OCI-LY1 (cell line): ENCODE measurements at regions not wholly inside any gene's neighbourhood (a gene's known extent, or its start where the extent isn't known, plus 50 kb on each side); places are given as distances from the start of the nearest gene placed in this dataset.

ENCODE experiments used
- H2AFZ ChIP-seq: fragments of 200-600 bp; sonication (generic), shearing (Covaris generic); 2 replicates; pipeline ENCODE4 v1.6.0; 2014; ENCODE audit warnings: antibody characterized with exemption, mild to moderate bottlenecking, low read length
- H3F3A ChIP-seq: fragments of 200-600 bp; sonication (generic), shearing (Covaris generic); 2 replicates; pipeline ENCODE4 v1.6.0; 2014; ENCODE audit warnings: mild to moderate bottlenecking, antibody characterized with exemption, low read length, moderate library complexity; ENCODE audit not compliant: insufficient read depth
- H3K27ac ChIP-seq: fragments of 200-600 bp; sonication (generic); 2 replicates; pipeline ENCODE4 v1.5.1; 2014; ENCODE audit warnings: low read length, mixed run types, mild to moderate bottlenecking, low read depth; ENCODE audit not compliant: poor library complexity, severe bottlenecking
- H3K27me3 ChIP-seq: fragments of 200-600 bp; sonication (generic); 2 replicates; pipeline ENCODE4 v1.6.0; 2014; ENCODE audit warnings: antibody characterized with exemption, mild to moderate bottlenecking, low read length, moderate library complexity; ENCODE audit not compliant: insufficient read depth
- H3K36me3 ChIP-seq: fragments of 200-600 bp; sonication (generic); 2 replicates; pipeline ENCODE4 v1.6.1; 2014; ENCODE audit warnings: mild to moderate bottlenecking, antibody characterized with exemption, low read length, moderate library complexity, mixed read lengths; ENCODE audit not compliant: insufficient read depth
- H3K4me1 ChIP-seq: fragments of 200-600 bp; sonication (generic); 2 replicates; pipeline ENCODE4 v1.5.1; 2014; ENCODE audit warnings: mild to moderate bottlenecking, low read length, moderate library complexity; ENCODE audit not compliant: insufficient read depth, severe bottlenecking
- H3K4me2 ChIP-seq: fragments of 200-600 bp; sonication (generic), shearing (Covaris generic); 2 replicates; pipeline ENCODE4 v1.6.1; 2014; ENCODE audit warnings: low read length
- H3K4me3 ChIP-seq: fragments of 200-600 bp; sonication (generic); 2 replicates; pipeline ENCODE4 v1.5.1; 2014; ENCODE audit warnings: low read length, low read depth, mild to moderate bottlenecking, mixed read lengths; ENCODE audit not compliant: poor library complexity, severe bottlenecking
- H3K79me2 ChIP-seq: fragments of 200-600 bp; shearing (Covaris generic); 2 replicates; pipeline ENCODE4 v1.6.1; 2016; ENCODE audit warnings: mixed run types, low read length, mixed read lengths; ENCODE audit not compliant: insufficient read depth
- H3K9ac ChIP-seq: fragments of 200-600 bp; sonication (generic), shearing (Covaris generic); 2 replicates; pipeline ENCODE4 v1.6.1; 2014; ENCODE audit warnings: mild to moderate bottlenecking, low read length, mixed read lengths
- H3K9me2 ChIP-seq: fragments of 200-600 bp; sonication (generic), shearing (Covaris generic); 2 replicates; pipeline ENCODE4 v1.6.1; 2014; ENCODE audit warnings: low read depth, mild to moderate bottlenecking, low read length, mixed read lengths
- H3K9me3 ChIP-seq: fragments of 200-600 bp; shearing (Covaris generic); 2 replicates; pipeline ENCODE4 v1.6.1; 2014; ENCODE audit warnings: low read length, mixed read lengths
- H4K20me1 ChIP-seq: fragments of 200-600 bp; sonication (generic), shearing (Covaris generic); 2 replicates; pipeline ENCODE4 v1.6.0; 2016; ENCODE audit warnings: mild to moderate bottlenecking, low read length; ENCODE audit not compliant: insufficient read depth
- CTCF ChIP-seq: fragments of 200-600 bp; sonication (generic), shearing (Covaris generic); IDR thresholded peaks from 2 replicates; pipeline ENCODE4 v1.5.1; 2017; ENCODE audit warnings: mild to moderate bottlenecking, antibody characterized with exemption, low read length, moderate library complexity, mixed read lengths
- EZH2 ChIP-seq: fragments of 200-600 bp; sonication (generic), shearing (Covaris generic); IDR thresholded peaks from 2 replicates; pipeline ENCODE4 v1.8.0; 2017; ENCODE audit warnings: borderline replicate concordance, mixed run types, mild to moderate bottlenecking, antibody characterized with exemption, low read length, moderate library complexity, mixed read lengths

- Histone ChIP-seq H3K9me2 (no peaks in the 10 kb centered on the region), H3K4me1 (no peaks in the 10 kb centered on the region), H4K20me1 (no peaks in the 10 kb centered on the region), H3F3A (no peaks in the 10 kb centered on the region), H3K36me3 (no peaks in the 10 kb centered on the region), H3K9ac (no peak overlapping the region), H3K27ac (no peak overlapping the region), H3K9me3 (no peaks in the 10 kb centered on the region), H3K79me2 (no peaks in the 10 kb centered on the region), H3K27me3 (no peaks in the 10 kb centered on the region), H2AFZ (no peak overlapping the region), H3K4me3 (no peak overlapping the region), H3K4me2 (no peak overlapping the region)
- no peak for TF ChIP-seq EZH2
- no peak for TF ChIP-seq CTCF
These were observed 88.1 kb upstream of the ZNF81 start for GRCh38 chrX:47748576-47748975.

GRCh38 chrX:47746446-47746845 lies 87.5 kb upstream of the UXT start:
- no peak overlapping the region for H3K4me3 ChIP-seq
- no peaks in the 10 kb centered on the region for H3K79me2 ChIP-seq
- no peaks in the 10 kb centered on the region for H3K4me1 ChIP-seq
- no peaks in the 10 kb centered on the region for H3K27me3 ChIP-seq
- H3K9me2 ChIP-seq: no peaks in the 10 kb centered on the region
- no peak overlapping the region for H3K9ac ChIP-seq
- no peak overlapping the region for H2AFZ ChIP-seq
- no peaks in the 10 kb centered on the region for H3K9me3 ChIP-seq
- H3F3A ChIP-seq: no peaks in the 10 kb centered on the region
- H3K27ac ChIP-seq: no peak overlapping the region
- no peak for TF ChIP-seq CTCF
- TF ChIP-seq EZH2: no peak
- no peaks in the 10 kb centered on the region for H3K36me3 ChIP-seq
- H4K20me1 ChIP-seq: no peaks in the 10 kb centered on the region
- no peak overlapping the region for H3K4me2 ChIP-seq

GRCh38 chrX:47745416-47745815 lies 86.4 kb upstream of the UXT start:
- no peak overlapping the region for H2AFZ ChIP-seq
- no peaks in the 10 kb centered on the region for H3K36me3 ChIP-seq
- no peaks in the 10 kb centered on the region for H3K79me2 ChIP-seq
- TF ChIP-seq CTCF: no peak
- no peak for TF ChIP-seq EZH2
- H4K20me1 ChIP-seq: no peaks in the 10 kb centered on the region
- H3K4me3 ChIP-seq: no peak overlapping the region
- no peak overlapping the region for H3K9ac ChIP-seq
- H3K27me3 ChIP-seq: no peaks in the 10 kb centered on the region
- H3F3A ChIP-seq: no peaks in the 10 kb centered on the region
- no peaks in the 10 kb centered on the region for H3K4me1 ChIP-seq
- no peaks in the 10 kb centered on the region for H3K9me3 ChIP-seq
- H3K4me2 ChIP-seq: no peak overlapping the region
- no peaks in the 10 kb centered on the region for H3K9me2 ChIP-seq
- H3K27ac ChIP-seq: no peak overlapping the region
